Cardiac septum (tissue), 1 donor: ENCODE measurements at regions not wholly inside any gene's neighbourhood (a gene's known extent, or its start where the extent isn't known, plus 50 kb on each side); places are given as distances from the start of the nearest gene placed in this dataset.

Experiments used
- DNase-seq: peaks from one replicate; pipeline ENCODE4 v3.0.0-alpha.2; 2020; ENCODE audit warnings: low spot score
- intact Hi-C: fragments of 100-400 bp; cut with DNase I; formaldehyde crosslinking; loops from one replicate; pipeline ENCODE4 v1.14.0; 2022
- donor health status: DM: no; HTN: no; CAD: no.

DNA sequence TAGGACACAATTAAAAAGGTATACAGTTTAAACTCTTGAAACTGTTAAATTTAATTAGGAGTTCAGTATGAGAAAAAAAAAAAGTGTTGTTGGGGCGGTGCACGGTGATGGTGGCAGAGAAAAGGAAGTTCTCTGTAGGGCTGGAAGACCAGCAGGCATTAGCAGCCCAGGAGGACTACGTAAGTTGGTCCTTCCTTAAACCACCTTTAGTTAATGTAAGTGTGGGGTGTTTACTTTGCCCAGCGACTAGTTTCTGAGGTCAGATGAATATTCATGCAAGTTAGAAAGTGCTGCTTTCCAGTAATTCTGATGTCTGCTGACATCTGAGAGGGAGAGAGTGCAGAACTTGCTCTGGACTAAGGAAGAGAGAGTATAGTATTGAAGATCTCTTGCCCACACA is 54.9 kb downstream of the NKX2-1 start:
- DNase-seq = no peak
- intact Hi-C loops = no loop called here

DNA sequence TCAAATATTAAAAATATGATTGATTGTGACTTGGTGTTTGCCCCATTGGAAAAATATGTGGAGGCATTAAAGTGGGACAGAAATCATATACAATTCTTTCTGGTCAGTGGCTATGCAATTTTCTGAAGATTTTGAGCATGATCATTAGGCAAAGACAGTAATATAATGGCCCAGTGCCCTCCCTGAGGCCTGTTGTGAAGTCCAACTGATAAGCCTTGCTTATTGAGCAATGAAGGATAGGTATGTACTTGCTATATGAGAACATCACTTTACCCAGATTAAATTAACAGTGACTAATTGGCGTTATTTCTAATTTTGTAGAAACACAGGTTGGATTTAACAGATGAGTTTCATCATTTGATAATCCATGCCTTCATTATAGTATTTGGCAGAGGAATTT is 57.1 kb downstream of the NKX2-1 start:
- intact Hi-C loops = no loop called here
- DNase-seq = no peak

DNA sequence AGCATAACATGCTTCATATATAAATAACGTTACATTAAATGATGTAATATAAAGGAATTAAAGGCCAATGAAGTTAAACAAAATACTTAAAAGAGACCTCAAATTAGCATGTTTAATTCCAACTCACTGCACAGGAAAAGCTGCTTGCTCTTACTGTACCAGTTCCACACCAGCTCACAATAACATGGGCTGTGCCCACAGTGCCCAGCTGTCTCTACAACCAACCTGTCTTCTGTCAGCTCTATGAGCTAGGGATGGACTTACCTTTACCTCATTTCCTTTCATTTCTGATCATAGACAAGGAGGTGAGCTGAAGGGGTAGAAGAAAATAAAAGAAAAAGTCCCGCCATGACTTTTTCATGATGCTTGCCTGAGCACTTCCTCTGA is 64.8 kb downstream of the NKX2-1 start:
- intact Hi-C loops = no loop called here
- DNase-seq = no peak

DNA sequence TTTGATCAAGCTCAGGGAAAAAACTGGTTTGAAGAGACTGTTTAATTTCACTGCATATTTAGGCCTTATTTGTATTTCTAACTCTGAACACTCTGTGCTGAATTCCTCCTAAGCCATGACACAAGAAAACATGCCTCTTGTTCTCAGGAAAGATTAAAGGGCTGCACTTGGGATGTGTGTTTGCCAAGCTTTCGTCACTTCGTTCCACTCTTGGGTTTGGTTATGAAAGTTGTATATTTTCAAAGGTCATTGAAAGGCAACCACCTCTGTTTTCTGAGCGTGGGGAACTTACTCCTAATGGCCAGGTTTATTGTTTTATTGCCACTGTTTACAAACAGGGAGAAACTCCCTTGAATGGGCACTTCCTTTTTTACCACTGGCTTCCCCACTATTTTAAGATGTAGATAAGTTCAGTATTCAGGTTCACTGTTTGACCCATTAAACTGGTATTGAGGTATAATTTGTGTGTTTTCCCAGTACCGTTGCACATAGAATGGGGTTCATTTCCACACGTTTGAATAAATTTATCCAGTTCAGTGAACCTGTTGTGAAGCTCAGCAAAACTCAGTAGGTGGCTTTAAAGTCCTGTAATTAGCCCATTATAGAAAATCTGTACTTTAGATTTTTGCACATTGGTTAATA is 65.3 kb downstream of the NKX2-1 start:
- no peak for DNase-seq
- intact Hi-C loops = no loop called here

DNA sequence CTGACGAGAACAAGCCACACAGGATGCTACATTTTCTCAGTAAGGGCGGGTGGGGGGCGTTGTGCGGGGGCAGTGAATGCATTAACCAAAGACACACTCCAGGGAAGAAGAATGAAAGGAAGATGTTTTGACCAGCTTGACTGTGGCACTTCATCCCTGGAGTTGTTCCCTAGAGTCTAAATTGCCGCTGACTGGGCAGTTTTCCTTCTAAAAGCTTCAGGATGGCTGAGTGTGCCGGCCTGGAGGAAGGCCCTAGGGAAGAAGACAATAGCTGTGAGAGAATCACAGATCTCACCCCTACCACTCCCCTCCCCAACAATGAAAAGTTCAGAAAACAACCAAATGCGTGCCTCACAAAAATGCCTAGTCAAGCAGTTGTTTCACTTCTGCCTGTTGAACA is 67.2 kb downstream of the NKX2-1 start:
- DNase-seq = no peak
- intact Hi-C loops = no loop called here

DNA sequence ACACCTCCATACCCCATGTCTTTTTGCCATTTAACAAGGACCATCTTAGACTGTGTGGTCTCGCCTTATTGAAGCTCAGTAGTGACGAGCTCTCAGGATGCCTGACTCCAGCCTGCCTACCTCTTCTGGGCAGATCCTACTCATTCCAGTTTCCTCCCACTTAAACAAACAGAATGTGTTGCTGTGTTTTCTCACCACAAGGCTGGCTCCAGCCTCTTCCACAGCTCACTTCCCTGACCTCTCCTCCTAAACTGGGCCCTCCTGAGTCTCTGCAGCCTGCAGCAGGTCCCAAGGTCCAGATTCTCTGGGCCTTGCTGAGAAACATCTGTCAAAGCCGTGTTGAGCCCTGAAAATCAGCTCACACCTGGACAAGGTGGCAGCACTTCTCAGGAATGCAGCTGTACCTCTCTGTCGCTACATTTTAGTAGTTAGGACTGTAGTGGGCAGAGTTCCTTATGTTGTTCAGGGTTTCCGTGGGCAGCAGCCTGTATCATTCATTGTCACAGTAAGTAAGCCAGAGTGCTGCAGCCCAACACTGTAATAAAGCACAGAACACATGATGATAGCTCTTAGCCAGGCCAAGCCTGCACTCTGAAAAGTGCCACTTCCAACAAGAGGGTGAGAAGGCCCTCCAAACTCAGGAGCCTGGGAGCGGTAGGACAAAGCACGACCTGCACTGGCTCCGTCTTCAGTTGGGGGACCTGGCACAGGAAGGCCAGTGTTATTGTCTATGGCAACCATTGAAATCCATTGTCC is 68.5 kb downstream of the NKX2-1 start:
- intact Hi-C loops = no loop called here
- DNase-seq = no peak

DNA sequence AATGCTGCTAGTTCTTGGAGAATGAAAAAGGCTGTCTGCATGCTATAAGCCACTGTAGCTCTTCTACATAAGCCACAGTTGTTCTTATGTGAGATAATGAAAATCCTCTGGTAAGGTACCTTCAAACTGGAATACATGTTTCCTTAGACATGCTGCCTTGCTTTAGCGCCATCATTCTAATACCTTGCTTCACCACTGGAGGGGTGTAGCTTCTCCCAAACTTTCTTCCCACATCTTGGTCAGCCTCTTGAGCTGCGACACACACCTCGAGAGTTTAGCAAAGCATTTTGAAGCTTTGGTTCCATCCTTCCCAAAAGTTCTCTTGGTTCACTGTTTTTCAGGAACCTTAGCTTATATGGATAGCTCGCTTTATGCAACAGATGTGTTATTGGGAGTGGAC is 69.5 kb downstream of the NKX2-1 start:
- no peak for DNase-seq
- intact Hi-C loops = no loop called here

DNA sequence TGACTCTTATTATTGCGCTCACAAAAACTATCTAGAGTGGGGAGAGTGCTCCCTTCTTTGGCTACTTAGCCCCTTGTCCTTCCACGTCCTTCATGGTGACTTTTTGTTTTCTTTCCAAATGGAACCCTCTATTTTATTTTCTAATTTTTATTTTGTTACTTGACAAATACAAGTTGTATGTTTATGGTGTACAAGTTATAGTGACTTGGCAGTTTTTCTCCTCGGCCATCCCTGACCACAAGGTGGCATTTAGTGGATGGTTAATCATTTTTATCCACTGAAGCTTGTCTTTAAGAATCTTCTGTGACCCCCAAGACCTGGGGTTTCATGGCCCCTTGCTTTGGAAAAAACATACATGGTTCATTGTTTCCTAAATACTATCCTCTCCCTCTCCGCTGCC is 70.1 kb downstream of the NKX2-1 start:
- DNase-seq = no peak
- intact Hi-C loops = no loop called here

DNA sequence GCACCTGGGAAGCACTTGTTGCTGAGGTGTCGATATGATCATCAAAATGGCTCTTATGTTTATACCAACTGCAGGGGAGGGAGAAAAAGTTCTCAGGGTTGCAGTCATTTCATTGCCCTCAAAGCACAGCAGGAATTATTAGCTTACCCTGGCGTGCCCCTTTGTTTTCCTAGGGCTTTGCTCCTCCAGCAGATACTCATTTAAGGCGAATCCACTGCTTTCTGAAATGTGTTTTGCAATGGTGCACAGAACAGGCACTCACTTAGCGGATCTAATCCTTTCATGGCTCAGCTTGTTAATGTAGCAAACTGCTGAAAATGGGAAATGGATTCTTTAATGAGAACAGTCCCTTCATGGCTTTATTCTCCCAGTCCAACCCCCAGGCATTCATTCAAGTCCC is 76.7 kb downstream of the NKX2-1 start:
- intact Hi-C loops = no loop called here
- no peak for DNase-seq

DNA sequence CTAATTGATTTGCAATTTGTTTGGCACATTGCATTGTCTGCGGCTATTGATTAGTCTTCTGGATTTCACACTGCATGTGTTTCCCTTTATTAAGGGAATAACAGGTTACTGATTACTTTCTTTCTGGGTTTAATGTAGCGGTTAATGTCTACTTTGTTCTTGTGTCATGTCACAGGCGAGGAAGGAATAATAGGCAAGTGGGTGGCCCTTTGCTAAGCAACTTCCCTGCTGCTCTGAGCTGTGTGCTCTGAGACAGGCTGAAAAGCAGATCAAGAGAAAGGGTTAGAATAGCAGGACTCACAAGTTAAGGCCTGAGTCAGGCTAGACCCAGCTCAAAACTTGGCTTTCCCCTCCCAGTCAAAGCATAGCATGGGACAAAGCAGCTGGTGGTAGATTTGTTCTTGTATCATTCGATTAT is 77.2 kb downstream of the NKX2-1 start:
- intact Hi-C loops = no loop called here
- DNase-seq = no peak

DNA sequence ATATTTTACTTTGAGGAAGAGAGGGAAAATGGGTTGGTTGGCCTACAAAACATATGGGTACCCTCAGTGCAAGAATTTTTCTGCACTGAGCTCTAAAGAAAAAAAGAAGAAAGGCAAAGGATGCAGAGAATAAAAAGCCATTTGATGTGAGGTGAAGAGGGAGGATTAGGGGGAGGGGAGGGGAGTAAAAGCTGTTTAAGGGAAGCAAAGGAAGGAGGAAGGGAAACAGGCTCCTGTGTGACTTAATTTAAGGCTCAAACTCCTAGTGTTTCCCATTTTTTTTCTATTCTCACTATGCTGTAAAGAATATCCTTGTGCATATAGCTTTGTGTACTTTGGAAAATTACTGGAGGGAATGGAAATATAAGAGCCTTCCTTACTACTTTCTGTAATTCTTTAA is 78.7 kb downstream of the NKX2-1 start:
- intact Hi-C loops = no loop called here
- no peak for DNase-seq

DNA sequence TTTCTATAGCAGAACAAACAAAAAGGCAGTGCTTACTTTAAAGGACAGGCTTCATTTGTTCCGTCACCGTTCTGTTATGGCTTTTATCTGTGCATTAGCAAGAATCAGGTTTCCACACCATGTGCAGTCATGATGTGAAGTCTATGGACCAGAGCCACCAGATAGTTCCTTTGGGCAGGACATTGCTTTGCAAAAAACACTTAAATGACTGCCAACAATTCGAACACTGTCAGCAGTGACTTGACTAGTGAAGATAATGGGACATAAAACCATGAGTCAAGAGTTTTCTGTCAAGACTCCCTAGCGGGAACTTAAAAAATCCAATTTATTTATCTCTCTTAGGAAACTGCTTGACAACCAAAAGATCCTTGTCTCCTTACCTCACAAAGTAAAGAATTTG is 80.3 kb downstream of the NKX2-1 start:
- intact Hi-C loops = no loop called here
- no peak for DNase-seq

DNA sequence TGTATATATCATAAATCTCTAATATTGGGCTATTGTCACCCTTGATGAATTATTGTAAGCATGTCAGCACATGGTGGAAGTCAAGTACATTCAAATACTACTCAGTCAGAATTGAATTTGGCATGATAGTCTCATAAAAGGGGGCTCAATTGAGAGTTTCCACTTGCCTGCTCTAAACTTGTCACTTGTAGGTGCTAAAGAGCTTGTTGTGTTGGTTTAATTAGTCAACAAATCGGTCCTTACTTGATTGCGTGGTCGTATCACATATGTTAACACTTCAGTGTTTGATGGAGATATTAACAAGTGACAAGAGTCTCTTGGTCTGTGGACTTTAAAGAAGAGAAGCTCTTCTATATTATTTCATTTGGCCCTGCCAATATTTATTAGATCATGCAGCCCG is 81.1 kb downstream of the NKX2-1 start:
- intact Hi-C loops = no loop called here

DNA sequence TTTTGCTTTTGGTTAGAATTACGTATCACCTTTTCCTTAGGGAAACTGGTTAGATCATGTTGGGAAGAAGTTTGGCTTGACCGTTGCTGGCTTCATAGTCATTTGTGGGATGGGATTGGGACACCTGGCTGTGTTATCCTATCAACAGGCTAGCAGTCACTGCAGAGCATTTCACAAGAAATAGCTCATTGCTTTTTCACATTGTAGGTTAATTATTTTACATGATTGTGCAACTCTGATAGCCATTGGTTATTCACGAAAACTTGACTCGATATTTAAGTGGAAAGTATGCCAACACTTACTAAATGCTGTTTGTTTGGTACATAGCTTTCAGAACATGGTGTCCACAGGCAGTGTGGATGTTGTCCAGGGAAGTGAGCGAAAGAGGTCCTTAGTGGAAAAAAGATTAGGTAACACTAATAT is 89.4 kb downstream of the NKX2-1 start:
- intact Hi-C loops = no loop called here
- no peak for DNase-seq

More for the DNA sequence above, 81.1 kb downstream of the NKX2-1 start:
- no peak for DNase-seq

DNA sequence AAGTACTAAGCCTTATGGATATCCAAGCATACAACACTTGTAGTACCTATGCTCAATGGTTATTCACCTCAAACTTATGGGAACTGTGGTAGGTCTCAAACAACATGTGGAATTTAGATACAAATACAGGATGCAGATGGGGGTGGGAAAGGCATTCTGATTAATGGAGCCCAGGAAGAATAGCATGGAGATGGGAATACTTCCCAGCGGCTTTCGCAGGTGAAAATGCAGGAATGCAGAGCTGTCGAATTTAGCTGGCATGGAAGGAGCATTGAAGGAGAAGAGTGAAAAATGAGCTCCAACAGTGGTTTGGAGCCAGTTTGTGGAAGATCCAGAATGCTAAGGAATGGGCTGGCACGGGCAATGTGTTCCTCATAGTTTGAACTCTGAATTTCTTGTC is 89.9 kb downstream of the NKX2-1 start:
- DNase-seq = no peak
- intact Hi-C loops = no loop called here

DNA sequence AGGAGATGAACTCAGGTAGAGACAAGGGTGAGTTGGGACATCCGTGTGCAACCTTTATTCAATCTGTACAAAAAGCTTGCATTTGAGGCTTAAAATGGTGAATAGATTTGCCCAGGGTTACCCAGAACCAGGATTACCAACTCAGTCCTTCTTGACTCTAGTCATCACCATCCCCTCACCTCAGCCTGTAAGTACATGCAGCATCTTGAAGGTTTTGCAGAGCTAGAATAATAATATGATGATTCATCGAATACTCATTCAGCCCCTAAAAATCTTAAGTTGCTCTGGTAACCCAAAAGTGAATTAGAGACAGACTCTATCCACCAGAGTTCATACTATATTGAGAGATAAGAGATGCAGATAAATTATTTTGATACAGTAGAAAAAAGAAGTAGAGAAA is 90.3 kb downstream of the NKX2-1 start:
- no peak for DNase-seq
- intact Hi-C loops = no loop called here

DNA sequence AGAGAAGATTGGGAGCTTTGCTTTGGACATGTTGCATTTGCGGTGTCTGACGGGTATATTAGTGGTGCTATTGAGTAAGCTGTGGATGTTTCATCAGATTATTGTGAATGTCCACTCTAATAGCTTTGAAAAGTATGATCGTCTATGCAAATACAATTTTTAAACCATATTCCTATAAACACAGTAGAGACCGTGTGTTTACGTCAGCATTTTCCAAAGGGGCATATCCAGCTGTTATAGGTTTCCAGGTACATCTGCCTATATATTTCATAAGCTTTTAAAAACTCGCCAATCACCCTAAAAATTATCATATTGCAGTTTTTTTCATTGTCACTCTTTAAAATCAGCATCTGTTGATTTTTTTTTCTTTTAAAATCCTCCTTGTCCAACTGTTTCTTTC is 91.7 kb downstream of the NKX2-1 start:
- no peak for DNase-seq
- intact Hi-C loops = no loop called here

DNA sequence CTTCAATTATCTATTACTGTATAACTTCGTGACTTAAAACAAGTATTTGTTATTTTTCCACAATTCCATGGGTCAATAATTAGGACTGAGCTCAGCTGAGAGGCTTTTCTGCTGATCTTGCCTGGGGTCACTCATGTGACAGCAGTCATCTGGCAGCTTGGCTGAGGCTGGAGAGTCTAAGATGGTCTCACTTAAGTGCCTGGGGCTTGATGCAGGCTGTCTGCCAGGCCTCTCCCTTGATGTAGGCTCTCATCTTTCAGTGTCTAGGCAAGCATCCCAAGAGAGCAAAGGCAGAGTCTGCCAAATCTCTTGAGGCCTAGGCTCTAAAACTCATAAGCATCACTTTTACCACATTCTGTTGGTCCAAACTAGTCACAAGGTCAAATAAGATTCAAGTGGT is 93.2 kb downstream of the NKX2-1 start:
- DNase-seq = no peak
- intact Hi-C loops = no loop called here

DNA sequence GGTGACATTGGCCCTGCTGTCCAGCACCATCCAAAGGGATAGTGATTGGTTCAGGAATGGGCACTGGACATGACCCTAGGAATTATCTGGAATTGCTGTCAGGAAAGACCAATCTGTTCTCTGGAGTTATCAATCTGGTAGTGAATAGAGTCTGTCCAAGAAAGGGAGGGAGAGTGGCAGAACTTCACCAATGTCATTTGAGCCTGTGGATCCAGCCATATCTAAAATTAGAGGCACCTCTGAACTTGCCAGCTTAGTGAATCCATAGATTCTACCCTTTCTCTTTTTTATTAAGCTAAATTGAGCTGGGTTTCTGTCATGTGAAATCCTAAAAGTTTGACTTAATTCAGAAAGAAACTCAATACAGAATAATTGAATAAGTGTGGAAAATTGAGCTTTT is 93.9 kb downstream of the NKX2-1 start:
- DNase-seq = no peak
- intact Hi-C loops = no loop called here

DNA sequence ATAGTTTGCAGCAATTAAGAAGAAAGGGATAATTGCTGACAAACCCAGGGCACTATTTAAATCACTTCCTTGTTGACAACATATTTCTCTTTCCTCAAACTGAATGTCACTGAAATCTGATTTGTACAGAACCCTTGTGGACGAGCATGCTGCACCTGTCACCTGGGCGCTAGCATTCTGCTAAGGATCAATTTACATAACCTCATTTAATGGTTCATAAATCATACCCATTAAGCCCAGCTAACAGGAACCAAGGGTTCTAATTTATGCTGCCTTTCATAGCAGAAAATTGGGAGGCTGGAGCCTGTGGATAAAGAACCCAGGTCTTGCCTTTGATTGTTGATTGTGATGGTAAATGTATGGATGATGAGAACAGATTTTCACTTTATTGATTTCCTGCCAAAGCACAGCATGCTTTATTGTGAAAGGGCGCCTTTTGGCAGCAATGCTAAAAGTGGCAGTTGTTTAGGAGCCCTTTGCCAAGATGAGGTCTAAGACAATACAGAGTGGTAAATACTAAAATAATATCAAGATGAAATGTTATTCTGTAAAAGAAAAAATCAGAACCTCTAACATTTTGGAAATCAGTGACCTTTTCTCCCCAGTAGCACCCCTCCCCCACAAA is 95.4 kb downstream of the NKX2-1 start:
- intact Hi-C loops = no loop called here
- DNase-seq = no peak

DNA sequence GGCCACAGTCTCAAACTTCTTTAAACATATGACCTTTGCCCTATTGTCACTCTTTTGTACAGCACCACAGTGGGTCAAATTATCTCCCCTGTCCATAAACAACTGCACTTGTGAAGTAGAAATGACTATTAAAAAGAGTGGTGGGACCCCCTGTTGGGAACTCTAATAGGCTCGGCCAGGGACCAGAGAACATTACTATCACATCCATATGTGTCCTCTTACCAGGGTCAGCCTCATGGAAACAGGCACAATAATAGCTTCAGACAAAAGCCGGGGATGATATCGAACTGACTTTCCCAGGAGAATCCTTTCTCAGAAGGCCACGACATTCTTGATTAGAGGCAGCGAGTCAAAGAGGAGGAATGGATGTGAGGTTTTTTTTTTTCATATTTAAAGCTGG is 96.6 kb downstream of the NKX2-1 start:
- intact Hi-C loops = no loop called here
- DNase-seq = no peak
